K562 (cell line): ENCODE measurements at regions not wholly inside any gene's neighbourhood (a gene's known extent, or its start where the extent isn't known, plus 50 kb on each side); places are given as distances from the start of the nearest gene placed in this dataset.

ENCODE experiments used
- CXXC5 ChIP-seq: fragments of 250-450 bp; sonication (Bioruptor Pico); IDR thresholded peaks from 2 replicates; pipeline ENCODE4 v1.8.0; 2022; ENCODE audit warnings: inconsistent platforms, mild to moderate bottlenecking, moderate library complexity
- GABPB1 ChIP-seq: sonication (generic); formaldehyde crosslinking; IDR thresholded peaks from 2 replicates; pipeline ENCODE4 v1.8.0; 2022; ENCODE audit warnings: mild to moderate bottlenecking, missing genetic modification reagents
- GATAD2A ChIP-seq: fragments of 450-650 bp; IDR thresholded peaks from 2 replicates; pipeline ENCODE4 v1.6.1; 2017
- KLF16 ChIP-seq: IDR thresholded peaks from 2 replicates; pipeline ENCODE4 v1.6.1; 2016; ENCODE audit warnings: antibody characterized with exemption
- ZSCAN32 ChIP-seq: fragments of 450-650 bp; formaldehyde crosslinking; IDR thresholded peaks from 2 replicates; pipeline ENCODE4 v1.4.0; 2020; ENCODE audit warnings: mild to moderate bottlenecking, moderate library complexity
- TF ChIP-seq, protein P1 (sequence below): fragments of 250-450 bp; sonication (Bioruptor Pico); IDR thresholded peaks from 2 replicates; pipeline ENCODE4 v1.8.0; 2022; ENCODE audit warnings: moderate library complexity, mild to moderate bottlenecking, inconsistent platforms
- TF ChIP-seq, protein P2 (sequence below): sonication (generic); formaldehyde crosslinking; IDR thresholded peaks from 2 replicates; pipeline ENCODE4 v1.8.0; 2022; ENCODE audit warnings: missing genetic modification reagents, mild to moderate bottlenecking, borderline replicate concordance
- TF ChIP-seq, protein P3 (sequence below): sonication (generic); formaldehyde crosslinking; IDR thresholded peaks from 2 replicates; pipeline ENCODE4 v1.8.0; 2022; ENCODE audit warnings: mild to moderate bottlenecking, missing genetic modification reagents

DNA sequence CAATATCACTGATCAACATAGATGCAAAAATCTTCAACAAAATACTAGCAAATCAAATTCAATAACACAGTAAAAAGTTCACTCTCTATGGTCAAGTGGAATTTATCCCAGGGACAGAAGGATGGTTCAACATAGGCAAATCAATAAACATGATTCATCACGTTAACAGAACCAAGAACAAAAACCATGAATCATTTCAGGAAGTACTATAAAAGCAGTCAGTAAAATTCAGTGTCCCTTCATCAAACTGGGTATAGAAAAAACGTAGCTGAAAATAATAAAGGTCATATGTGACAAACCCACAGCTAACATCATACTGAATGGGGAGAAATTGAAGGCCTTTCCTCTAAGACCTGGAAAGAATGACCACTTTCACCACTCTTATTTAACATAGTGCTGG, 172.1 kb downstream of the POLR2M start (continued):
- TF ChIP-seq, protein P1, sequence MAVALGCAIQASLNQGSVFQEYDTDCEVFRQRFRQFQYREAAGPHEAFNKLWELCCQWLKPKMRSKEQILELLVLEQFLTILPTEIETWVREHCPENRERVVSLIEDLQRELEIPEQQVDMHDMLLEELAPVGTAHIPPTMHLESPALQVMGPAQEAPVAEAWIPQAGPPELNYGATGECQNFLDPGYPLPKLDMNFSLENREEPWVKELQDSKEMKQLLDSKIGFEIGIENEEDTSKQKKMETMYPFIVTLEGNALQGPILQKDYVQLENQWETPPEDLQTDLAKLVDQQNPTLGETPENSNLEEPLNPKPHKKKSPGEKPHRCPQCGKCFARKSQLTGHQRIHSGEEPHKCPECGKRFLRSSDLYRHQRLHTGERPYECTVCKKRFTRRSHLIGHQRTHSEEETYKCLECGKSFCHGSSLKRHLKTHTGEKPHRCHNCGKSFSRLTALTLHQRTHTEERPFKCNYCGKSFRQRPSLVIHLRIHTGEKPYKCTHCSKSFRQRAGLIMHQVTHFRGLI (CRISPR knock-in tag), result no peak
- TF ChIP-seq KLF16 (no peak), GATAD2A (no peak), ZSCAN32 (CRISPR knock-in tag) (no peak), CXXC5 (no peak), GABPB1 (CRISPR knock-in tag) (no peak)
- TF ChIP-seq, protein P2, sequence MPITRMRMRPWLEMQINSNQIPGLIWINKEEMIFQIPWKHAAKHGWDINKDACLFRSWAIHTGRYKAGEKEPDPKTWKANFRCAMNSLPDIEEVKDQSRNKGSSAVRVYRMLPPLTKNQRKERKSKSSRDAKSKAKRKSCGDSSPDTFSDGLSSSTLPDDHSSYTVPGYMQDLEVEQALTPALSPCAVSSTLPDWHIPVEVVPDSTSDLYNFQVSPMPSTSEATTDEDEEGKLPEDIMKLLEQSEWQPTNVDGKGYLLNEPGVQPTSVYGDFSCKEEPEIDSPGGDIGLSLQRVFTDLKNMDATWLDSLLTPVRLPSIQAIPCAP (CRISPR knock-in tag), result no peak
- TF ChIP-seq, protein P3, sequence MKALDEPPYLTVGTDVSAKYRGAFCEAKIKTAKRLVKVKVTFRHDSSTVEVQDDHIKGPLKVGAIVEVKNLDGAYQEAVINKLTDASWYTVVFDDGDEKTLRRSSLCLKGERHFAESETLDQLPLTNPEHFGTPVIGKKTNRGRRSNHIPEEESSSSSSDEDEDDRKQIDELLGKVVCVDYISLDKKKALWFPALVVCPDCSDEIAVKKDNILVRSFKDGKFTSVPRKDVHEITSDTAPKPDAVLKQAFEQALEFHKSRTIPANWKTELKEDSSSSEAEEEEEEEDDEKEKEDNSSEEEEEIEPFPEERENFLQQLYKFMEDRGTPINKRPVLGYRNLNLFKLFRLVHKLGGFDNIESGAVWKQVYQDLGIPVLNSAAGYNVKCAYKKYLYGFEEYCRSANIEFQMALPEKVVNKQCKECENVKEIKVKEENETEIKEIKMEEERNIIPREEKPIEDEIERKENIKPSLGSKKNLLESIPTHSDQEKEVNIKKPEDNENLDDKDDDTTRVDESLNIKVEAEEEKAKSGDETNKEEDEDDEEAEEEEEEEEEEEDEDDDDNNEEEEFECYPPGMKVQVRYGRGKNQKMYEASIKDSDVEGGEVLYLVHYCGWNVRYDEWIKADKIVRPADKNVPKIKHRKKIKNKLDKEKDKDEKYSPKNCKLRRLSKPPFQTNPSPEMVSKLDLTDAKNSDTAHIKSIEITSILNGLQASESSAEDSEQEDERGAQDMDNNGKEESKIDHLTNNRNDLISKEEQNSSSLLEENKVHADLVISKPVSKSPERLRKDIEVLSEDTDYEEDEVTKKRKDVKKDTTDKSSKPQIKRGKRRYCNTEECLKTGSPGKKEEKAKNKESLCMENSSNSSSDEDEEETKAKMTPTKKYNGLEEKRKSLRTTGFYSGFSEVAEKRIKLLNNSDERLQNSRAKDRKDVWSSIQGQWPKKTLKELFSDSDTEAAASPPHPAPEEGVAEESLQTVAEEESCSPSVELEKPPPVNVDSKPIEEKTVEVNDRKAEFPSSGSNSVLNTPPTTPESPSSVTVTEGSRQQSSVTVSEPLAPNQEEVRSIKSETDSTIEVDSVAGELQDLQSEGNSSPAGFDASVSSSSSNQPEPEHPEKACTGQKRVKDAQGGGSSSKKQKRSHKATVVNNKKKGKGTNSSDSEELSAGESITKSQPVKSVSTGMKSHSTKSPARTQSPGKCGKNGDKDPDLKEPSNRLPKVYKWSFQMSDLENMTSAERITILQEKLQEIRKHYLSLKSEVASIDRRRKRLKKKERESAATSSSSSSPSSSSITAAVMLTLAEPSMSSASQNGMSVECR (CRISPR knock-in tag), result no peak
